HG03558 (cell line): ENCODE measurements at regions not wholly inside any gene's neighbourhood (a gene's known extent, or its start where the extent isn't known, plus 50 kb on each side); places are given as distances from the start of the nearest gene placed in this dataset.

Experiments
- ATAC-seq: cut with Tn5 transposase; IDR thresholded peaks from one replicate; pipeline ENCODE4 v1.9.1; 2021; ENCODE audit warnings: moderate number of reproducible peaks; ENCODE audit not compliant: unreplicated experiment; ENCODE audit errors: extremely low read depth

- no peak for ATAC-seq
These were observed 1090.6 kb downstream of the GALC start for GRCh38 chr14:86902176-86902950.

GRCh38 chr14:86897704-86898513 lies 1095.1 kb downstream of the GALC start:
- ATAC-seq, result no peak

- no peak for ATAC-seq
These were observed 1095.8 kb downstream of the GALC start for GRCh38 chr14:86897224-86897623.

GRCh38 chr14:86896701-86897100 lies 1096.3 kb downstream of the GALC start:
- no peak for ATAC-seq

GRCh38 chr14:86892152-86892956 lies 1100.6 kb downstream of the GALC start:
- no peak for ATAC-seq

GRCh38 chr14:86885280-86885679 lies 1107.7 kb downstream of the GALC start:
- ATAC-seq, result no peak

- ATAC-seq, result no peak
These were observed 1108.5 kb downstream of the GALC start for GRCh38 chr14:86884498-86884897.

GRCh38 chr14:86882818-86883217 lies 1110.2 kb downstream of the GALC start:
- no peak for ATAC-seq

GRCh38 chr14:86865934-86866333 lies 1127.0 kb downstream of the GALC start:
- no peak for ATAC-seq

GRCh38 chr14:86858591-86858990 lies 1134.4 kb downstream of the GALC start:
- ATAC-seq, result no peak

GRCh38 chr14:86858031-86858430 lies 1135.0 kb downstream of the GALC start:
- no peak for ATAC-seq

GRCh38 chr14:86852530-86852929 lies 1140.5 kb downstream of the GALC start:
- no peak for ATAC-seq

- ATAC-seq, result no peak
These were observed 1145.8 kb downstream of the GALC start for GRCh38 chr14:86847140-86847539.

- ATAC-seq, result no peak
These were observed 1154.6 kb downstream of the GALC start for GRCh38 chr14:86838363-86838762.

- ATAC-seq, result no peak
These were observed 1166.3 kb downstream of the GALC start for GRCh38 chr14:86826661-86827060.

- no peak for ATAC-seq
These were observed 1168.8 kb downstream of the GALC start for GRCh38 chr14:86824167-86824566.

- ATAC-seq, result no peak
These were observed 1169.4 kb downstream of the GALC start for GRCh38 chr14:86823581-86823980.

- ATAC-seq, result no peak
These were observed 1177.6 kb downstream of the GALC start for GRCh38 chr14:86815341-86815740.

GRCh38 chr14:86802726-86803125 lies 1190.3 kb downstream of the GALC start:
- no peak for ATAC-seq

GRCh38 chr14:86799244-86799647 lies 1193.7 kb downstream of the GALC start:
- ATAC-seq, result no peak

GRCh38 chr14:86798330-86798729 lies 1194.7 kb downstream of the GALC start:
- no peak for ATAC-seq
